ENCODE measurements at regions not wholly inside any gene's neighbourhood (a gene's known extent, or its start where the extent isn't known, plus 50 kb on each side); places are given as distances from the start of the nearest gene placed in this dataset.
"Not testable (repeated sequence)": the region's sequence is repeated elsewhere in the genome, so short reads cannot be mapped to it uniquely, and the experiment has no call there.

- TF ChIP-seq ZZZ3 (IDR thresholded peaks at IDR 0.05; ENCODE audit: control insufficient read depth, insufficient read length, low read depth) (no peak), BHLHE40 (IDR thresholded peaks at IDR 0.05; ENCODE audit: borderline replicate concordance in 1 of 2, low read depth in 2 of 2, low read length in 1 of 2) (no peak), FOXM1 (IDR thresholded peaks at IDR 0.05; ENCODE audit: low read depth, low read length) (no peak), ETV6 (conservative IDR thresholded peaks at IDR 0.05 in 1 of 2, IDR thresholded peaks at IDR 0.05 in 1 of 2; ENCODE audit: borderline replicate concordance in 1 of 2, low read depth in 1 of 2) (no peak), ZBTB40 (IDR thresholded peaks at IDR 0.05; ENCODE audit: borderline replicate concordance) (no peak), EED (IDR thresholded peaks at IDR 0.05; ENCODE audit: low read depth) (no peak)
- Histone ChIP-seq H3K79me2 (ENCODE audit: control insufficient read depth, insufficient read depth, low read length) (no peaks in the 10 kb centered on the region), H3K9ac (ENCODE audit: control insufficient read depth, insufficient read depth, low read length) (no peak overlapping the region), H3K4me3 (no peak overlapping the region), H3K36me3 (ENCODE audit: control insufficient read depth in 2 of 2, insufficient read depth in 2 of 2, low read length in 1 of 2) (no peaks in the 10 kb centered on the region), H4K20me1 (ENCODE audit: control insufficient read depth, insufficient read depth) (no peaks in the 10 kb centered on the region), H3K27ac (ENCODE audit: control insufficient read depth, insufficient read depth) (no peak overlapping the region), H2AFZ (ENCODE audit: control insufficient read depth, low read depth, low read length) (no peak overlapping the region), H3K27me3 (replicated peaks in 1 of 2; ENCODE audit: control insufficient read depth in 2 of 2, insufficient read depth in 2 of 2, low read length in 1 of 2) (no peaks in the 10 kb centered on the region), H3K4me2 (ENCODE audit: control insufficient read depth, insufficient read depth) (no peak overlapping the region), H3K4me1 (ENCODE audit: control insufficient read depth, insufficient read depth, low read length) (no peaks in the 10 kb centered on the region), H3K9me3 (replicated peaks; ENCODE audit: control insufficient read depth, insufficient read depth, low read length) (no peaks in the 10 kb centered on the region)
- in situ Hi-C loops (cut with MboI) = no loop called here
- FAIRE-seq (no peak), DNase-seq (ENCODE audit: low read depth, low spot score) (no peak), ATAC-seq (0 out of 3 replicates have a peak, but pooled peaks have one; percentile 17)
- CTCF ChIA-PET = interaction anchor here (0.8 to 1.1 kb wide), 2 partner anchors 10 to 12 kb away, joined by 3 to 4 read pairs; no protein-coding TSS in a partner anchor
- SMC1A ChIA-PET (ENCODE audit: uncharacterized antibody, unreplicated experiment) = no interaction called here
- RAD21 ChIA-PET (ENCODE audit: unreplicated experiment) = no interaction called here
- intact Hi-C loops (cut with micrococcal nuclease; ENCODE audit: unreplicated experiment) = no loop called here
- no TSS peak for BruUV-seq (replicated peaks)
- 91% methylated on average over 1 of the region's 1 CpG for WGBS (ENCODE audit: insufficient coverage, insufficient replicate concordance, low lambda C conversion rate, missing lambda C conversion rate)
- POLR2A ChIA-PET = no interaction called here
Measured at GRCh38 chr7:91620827-91621226, 259.7 kb downstream of the MTERF1 start.

GRCh38 chr7:91627324-91627723 lies 253.2 kb downstream of the MTERF1 start:
- H3K4me3 ChIP-seq; RAD21 ChIA-PET (ENCODE audit: unreplicated experiment); H3K9ac ChIP-seq (ENCODE audit: control insufficient read depth, insufficient read depth, low read length); H3K9me3 ChIP-seq (replicated peaks; ENCODE audit: control insufficient read depth, insufficient read depth, low read length); H3K4me1 ChIP-seq (ENCODE audit: control insufficient read depth, insufficient read depth, low read length); H4K20me1 ChIP-seq (ENCODE audit: control insufficient read depth, insufficient read depth); CTCF ChIA-PET; H3K27me3 ChIP-seq (replicated peaks in 1 of 2; ENCODE audit: control insufficient read depth in 2 of 2, insufficient read depth in 2 of 2, low read length in 1 of 2); POLR2A ChIA-PET; H3K27ac ChIP-seq (ENCODE audit: control insufficient read depth, insufficient read depth); H3K4me2 ChIP-seq (ENCODE audit: control insufficient read depth, insufficient read depth); intact Hi-C loops (cut with micrococcal nuclease; ENCODE audit: unreplicated experiment); BruUV-seq (replicated peaks); FAIRE-seq; in situ Hi-C loops (cut with MboI); DNase-seq (ENCODE audit: low read depth, low spot score); H2AFZ ChIP-seq (ENCODE audit: control insufficient read depth, low read depth, low read length); SMC1A ChIA-PET (ENCODE audit: uncharacterized antibody, unreplicated experiment); H3K79me2 ChIP-seq (ENCODE audit: control insufficient read depth, insufficient read depth, low read length); H3K36me3 ChIP-seq (ENCODE audit: control insufficient read depth in 2 of 2, insufficient read depth in 2 of 2, low read length in 1 of 2); ATAC-seq: not testable (repeated sequence)
- WGBS (ENCODE audit: insufficient coverage, insufficient replicate concordance, low lambda C conversion rate, missing lambda C conversion rate) = 69% methylated on average over 24 of the region's 28 CpGs
